ENCODE measurements at regions not wholly inside any gene's neighbourhood (a gene's known extent, or its start where the extent isn't known, plus 50 kb on each side); places are given as distances from the start of the nearest gene placed in this dataset.
"Not testable (repeated sequence)": the region's sequence is repeated elsewhere in the genome, so short reads cannot be mapped to it uniquely, and the experiment has no call there.

- H3K4me3 ChIP-seq (ENCODE audit: low read depth, low read length): no peak overlapping the region
- TF ChIP-seq CTCF (IDR thresholded peaks at IDR 0.05; ENCODE audit: low read depth, low read length): no peak
Measured at GRCh38 chr5:62780888-62781287, 202.3 kb downstream of the LRRC70 start.

GRCh38 chr5:62780230-62780629 is 201.6 kb downstream of the LRRC70 start:
- no peak overlapping the region for H3K4me3 ChIP-seq (ENCODE audit: low read depth, low read length)
- no peak for TF ChIP-seq CTCF (IDR thresholded peaks at IDR 0.05; ENCODE audit: low read depth, low read length)

GRCh38 chr5:62779010-62779422 is 200.4 kb downstream of the LRRC70 start:
- peak; percentile 41 for TF ChIP-seq CTCF (IDR thresholded peaks at IDR 0.05; ENCODE audit: low read depth, low read length)
- no peak overlapping the region for H3K4me3 ChIP-seq (ENCODE audit: low read depth, low read length)

GRCh38 chr5:62778316-62779009 is 199.8 kb downstream of the LRRC70 start:
- no peak for TF ChIP-seq CTCF (IDR thresholded peaks at IDR 0.05; ENCODE audit: low read depth, low read length)
- H3K4me3 ChIP-seq (ENCODE audit: low read depth, low read length): no peak overlapping the region

GRCh38 chr5:62777081-62777480 is 198.5 kb downstream of the LRRC70 start:
- not testable (repeated sequence) for H3K4me3 ChIP-seq (ENCODE audit: low read depth, low read length)

GRCh38 chr5:62776592-62776991 is 198.0 kb downstream of the LRRC70 start:
- not testable (repeated sequence) for H3K4me3 ChIP-seq (ENCODE audit: low read depth, low read length)

GRCh38 chr5:62773460-62773859 is 194.8 kb downstream of the LRRC70 start:
- H3K4me3 ChIP-seq (ENCODE audit: low read depth, low read length): no peak overlapping the region
- TF ChIP-seq CTCF (IDR thresholded peaks at IDR 0.05; ENCODE audit: low read depth, low read length): no peak

- H3K4me3 ChIP-seq (ENCODE audit: low read depth, low read length): no peak overlapping the region
- TF ChIP-seq CTCF (IDR thresholded peaks at IDR 0.05; ENCODE audit: low read depth, low read length): no peak
Measured at GRCh38 chr5:62771341-62771740, 192.7 kb downstream of the LRRC70 start.
